GM12891 (cell line): ENCODE measurements at regions not wholly inside any gene's neighbourhood (a gene's known extent, or its start where the extent isn't known, plus 50 kb on each side); places are given as distances from the start of the nearest gene placed in this dataset.

Source experiments
- POLR2A ChIP-seq: IDR thresholded peaks from 2 replicates; pipeline ENCODE4 v1.6.1; 2011; ENCODE audit warnings: low read depth, low read length, control low read depth
- POLR2AphosphoS5 ChIP-seq: IDR thresholded peaks from 2 replicates; pipeline ENCODE4 v1.6.1; 2011; ENCODE audit warnings: low read depth, low read length, control low read depth

GRCh38 chr13:79802389-79803085 is 321.6 kb downstream of the NDFIP2 start:
- TF ChIP-seq POLR2A (no peak), POLR2AphosphoS5 (no peak)
